Brain microvascular endothelial cell (primary cell): ENCODE measurements at regions not wholly inside any gene's neighbourhood (a gene's known extent, or its start where the extent isn't known, plus 50 kb on each side); places are given as distances from the start of the nearest gene placed in this dataset.

Experiments
- DNase-seq: peaks from one replicate; pipeline ENCODE4 v3.0.0-alpha.2; 2020
- H3K27ac ChIP-seq: fragments of 250-450 bp; sonication (Bioruptor Pico); 2 replicates; pipeline ENCODE4 v1.5.1; 2020; ENCODE audit warnings: mild to moderate bottlenecking, moderate library complexity
- H3K27me3 ChIP-seq: fragments of 250-450 bp; sonication (Bioruptor Pico); replicated peaks from 2 replicates; pipeline ENCODE4 v1.5.1; 2020; ENCODE audit warnings: mild to moderate bottlenecking
- H3K36me3 ChIP-seq: fragments of 250-450 bp; sonication (Bioruptor Pico); replicated peaks from 2 replicates; pipeline ENCODE4 v1.5.1; 2020; ENCODE audit warnings: mild to moderate bottlenecking
- H3K4me3 ChIP-seq: 2 replicates; pipeline ENCODE4 v1.5.1; 2011; ENCODE audit warnings: low read depth, mild to moderate bottlenecking, control low read depth, low read length, moderate library complexity
- in situ Hi-C: cut with HindIII; loops from 2 replicates; pipeline ENCODE4 v1.10.0; 2017; ENCODE audit warnings: low sequenced_read_pairs, low pct_ligation_motif_present
- TF ChIP-seq, protein P1 (sequence below): IDR thresholded peaks from 2 replicates; pipeline ENCODE4 v1.5.1; 2011; ENCODE audit warnings: low read depth, mild to moderate bottlenecking, moderate library complexity, low read length, control low read depth, inconsistent platforms; ENCODE audit errors: missing control alignments

DNA sequence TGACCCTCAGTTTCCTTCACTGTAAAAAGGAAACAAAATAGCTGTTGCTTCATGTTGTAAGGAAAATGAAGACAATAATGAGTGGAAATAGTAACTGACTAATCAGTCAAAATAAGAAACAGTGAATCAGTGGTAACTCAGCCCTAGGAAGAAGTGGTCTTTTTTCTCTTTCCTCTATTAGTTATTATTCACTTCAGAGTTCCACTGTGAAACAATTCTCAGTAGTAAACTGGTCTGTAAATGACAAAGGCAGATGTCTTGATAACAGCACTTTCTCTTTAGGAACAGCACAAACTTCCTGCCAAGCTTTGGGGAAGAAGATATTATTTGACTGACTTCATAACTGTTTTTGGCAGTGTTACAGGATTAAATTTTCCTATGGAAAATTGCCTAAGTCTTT is 600.5 kb upstream of the KLHL1 start:
- TF ChIP-seq, protein P1, sequence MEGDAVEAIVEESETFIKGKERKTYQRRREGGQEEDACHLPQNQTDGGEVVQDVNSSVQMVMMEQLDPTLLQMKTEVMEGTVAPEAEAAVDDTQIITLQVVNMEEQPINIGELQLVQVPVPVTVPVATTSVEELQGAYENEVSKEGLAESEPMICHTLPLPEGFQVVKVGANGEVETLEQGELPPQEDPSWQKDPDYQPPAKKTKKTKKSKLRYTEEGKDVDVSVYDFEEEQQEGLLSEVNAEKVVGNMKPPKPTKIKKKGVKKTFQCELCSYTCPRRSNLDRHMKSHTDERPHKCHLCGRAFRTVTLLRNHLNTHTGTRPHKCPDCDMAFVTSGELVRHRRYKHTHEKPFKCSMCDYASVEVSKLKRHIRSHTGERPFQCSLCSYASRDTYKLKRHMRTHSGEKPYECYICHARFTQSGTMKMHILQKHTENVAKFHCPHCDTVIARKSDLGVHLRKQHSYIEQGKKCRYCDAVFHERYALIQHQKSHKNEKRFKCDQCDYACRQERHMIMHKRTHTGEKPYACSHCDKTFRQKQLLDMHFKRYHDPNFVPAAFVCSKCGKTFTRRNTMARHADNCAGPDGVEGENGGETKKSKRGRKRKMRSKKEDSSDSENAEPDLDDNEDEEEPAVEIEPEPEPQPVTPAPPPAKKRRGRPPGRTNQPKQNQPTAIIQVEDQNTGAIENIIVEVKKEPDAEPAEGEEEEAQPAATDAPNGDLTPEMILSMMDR = no peak
- no peak overlapping the region for H3K27ac ChIP-seq
- DNase-seq = no peak
- no peaks in the 10 kb centered on the region for H3K36me3 ChIP-seq
- in situ Hi-C loops = no loop called here
- no peaks in the 10 kb centered on the region for H3K27me3 ChIP-seq
- no peak overlapping the region for H3K4me3 ChIP-seq

DNA sequence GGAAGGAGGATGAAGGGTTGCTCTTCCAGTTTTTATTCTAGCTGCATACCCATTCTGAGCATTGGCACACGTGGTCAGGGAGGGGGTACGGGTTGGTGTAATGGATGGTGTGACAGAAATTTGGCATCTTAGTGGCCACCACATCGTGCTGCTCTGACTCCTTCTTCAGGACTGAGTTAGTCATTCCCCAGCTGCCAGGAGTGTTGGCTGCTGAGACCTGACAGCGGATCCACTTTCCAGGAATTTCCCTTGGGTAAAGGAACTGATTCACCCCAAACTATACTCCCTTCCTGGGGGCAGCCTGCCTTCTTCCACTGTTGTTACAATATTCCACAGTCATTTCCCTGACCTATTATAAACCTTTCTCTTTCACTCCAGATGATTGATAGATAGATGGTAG is 595.5 kb upstream of the KLHL1 start:
- no peaks in the 10 kb centered on the region for H3K36me3 ChIP-seq
- no peak overlapping the region for H3K4me3 ChIP-seq
- DNase-seq = peak; percentile 27
- H3K27ac ChIP-seq = no peak overlapping the region
- no peaks in the 10 kb centered on the region for H3K27me3 ChIP-seq
- TF ChIP-seq, protein P1 = no peak
- in situ Hi-C loops = no loop called here

DNA sequence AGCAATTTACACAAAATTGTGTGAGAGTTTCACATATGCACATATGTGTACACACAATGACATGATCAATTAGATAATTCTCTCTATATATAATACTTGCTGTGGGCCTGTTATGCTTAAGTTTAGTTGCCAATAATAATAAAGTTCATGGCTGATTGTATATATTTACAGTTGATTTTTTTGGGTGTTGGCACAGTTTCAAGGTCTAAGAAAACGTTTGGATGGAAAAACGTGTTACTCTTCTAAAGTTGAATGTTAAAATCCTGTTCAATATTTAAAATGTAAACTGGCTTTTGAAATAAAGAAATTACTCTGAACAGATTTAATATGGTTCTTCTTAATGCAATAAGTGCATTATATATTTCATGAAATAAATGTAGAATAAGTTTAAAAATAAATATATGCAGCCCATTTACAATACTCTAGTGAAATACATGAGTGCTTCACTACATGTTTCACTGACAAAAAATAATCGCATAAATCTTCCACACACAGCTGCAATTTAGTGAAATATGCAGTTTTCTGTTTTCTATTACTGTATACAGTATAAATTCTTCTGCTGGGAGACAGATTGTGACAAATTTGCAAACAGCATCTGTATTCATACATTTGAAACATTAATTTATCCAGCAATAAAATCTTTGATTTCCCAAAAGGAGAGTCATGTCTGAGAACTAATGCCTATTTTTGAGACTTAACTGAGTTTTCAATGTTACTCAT is 586.9 kb upstream of the KLHL1 start:
- Histone ChIP-seq H3K27ac (no peak overlapping the region), H3K36me3 (no peaks in the 10 kb centered on the region), H3K27me3 (no peaks in the 10 kb centered on the region), H3K4me3 (no peak overlapping the region)
- TF ChIP-seq, protein P1 = no peak
- in situ Hi-C loops = no loop called here
- no peak for DNase-seq

DNA sequence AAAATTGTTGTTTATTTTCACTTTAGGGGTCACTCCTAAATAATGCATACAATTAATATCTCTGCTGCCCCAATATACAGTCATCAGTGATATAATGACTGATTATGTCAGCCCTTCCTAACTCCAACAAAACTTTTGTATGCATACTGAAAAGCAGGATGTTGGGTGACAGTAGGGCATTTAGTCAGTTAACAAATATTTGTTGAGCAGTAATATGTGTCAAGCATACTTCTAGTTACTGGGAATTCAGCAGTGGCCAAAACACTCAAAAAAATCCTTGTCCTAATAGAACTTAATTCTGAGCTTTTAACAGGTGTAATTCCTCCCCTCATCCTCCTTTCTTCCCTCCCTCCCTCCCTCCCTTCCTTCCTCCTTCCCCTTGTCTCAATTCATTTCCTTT is 560.7 kb upstream of the KLHL1 start:
- H3K36me3 ChIP-seq = no peaks in the 10 kb centered on the region
- no peak overlapping the region for H3K27ac ChIP-seq
- in situ Hi-C loops = no loop called here
- no peaks in the 10 kb centered on the region for H3K27me3 ChIP-seq
- TF ChIP-seq, protein P1 = no peak
- no peak overlapping the region for H3K4me3 ChIP-seq
- DNase-seq = no peak

DNA sequence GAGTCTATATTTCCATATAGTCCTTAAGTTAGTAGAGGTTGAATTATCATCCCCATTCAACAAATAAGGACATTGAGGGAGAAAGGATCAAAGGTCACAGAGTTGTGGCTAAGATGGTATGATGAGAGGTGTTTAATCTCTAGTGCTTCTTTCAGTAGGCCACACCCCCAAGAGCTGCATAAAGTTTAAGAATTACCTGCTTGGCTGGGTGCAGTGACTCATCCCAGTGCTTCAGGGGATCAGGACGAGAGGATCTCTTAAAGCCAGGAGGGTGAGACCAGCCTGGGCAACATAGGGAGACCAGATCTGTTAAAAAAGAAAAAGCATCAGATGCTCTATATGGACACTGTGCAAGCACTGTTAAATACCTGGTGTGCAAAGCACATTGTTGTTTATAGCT is 560.0 kb upstream of the KLHL1 start:
- Histone ChIP-seq H3K4me3 (no peak overlapping the region), H3K27me3 (no peaks in the 10 kb centered on the region), H3K27ac (no peak overlapping the region), H3K36me3 (no peaks in the 10 kb centered on the region)
- TF ChIP-seq, protein P1 = no peak
- in situ Hi-C loops = no loop called here
- DNase-seq = no peak
